ENCODE measurements at regions not wholly inside any gene's neighbourhood (a gene's known extent, or its start where the extent isn't known, plus 50 kb on each side); places are given as distances from the start of the nearest gene placed in this dataset.
"Not testable (repeated sequence)": the region's sequence is repeated elsewhere in the genome, so short reads cannot be mapped to it uniquely, and the experiment has no call there.

DNA sequence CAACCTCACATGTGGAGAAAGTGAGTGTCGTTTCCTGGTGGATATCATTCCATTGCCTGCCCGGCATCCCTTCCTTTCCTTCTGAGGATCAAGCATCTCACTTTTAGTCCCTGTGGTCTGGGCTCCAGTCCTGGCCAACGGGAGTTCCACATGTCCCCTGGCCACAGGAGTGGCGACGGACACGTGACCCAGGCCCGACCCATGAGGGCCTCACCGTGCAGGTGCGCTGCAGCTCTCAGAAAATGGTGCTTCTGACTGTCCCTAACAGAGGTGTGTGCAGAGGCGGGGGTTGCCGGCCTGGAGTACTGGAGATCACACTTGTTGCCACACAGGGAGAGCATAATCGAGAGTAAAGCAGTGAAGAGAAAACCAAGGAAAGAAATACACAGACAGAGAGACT, 476.9 kb upstream of the FRG1 start:
- DNase-seq, result no peak

- no peak for DNase-seq
Measured at GRCh38 chr4:189494407-189494806, 446.3 kb upstream of the FRG1 start.

- DNase-seq, result no peak
Measured at GRCh38 chr4:189497516-189497915, 443.2 kb upstream of the FRG1 start.

DNA sequence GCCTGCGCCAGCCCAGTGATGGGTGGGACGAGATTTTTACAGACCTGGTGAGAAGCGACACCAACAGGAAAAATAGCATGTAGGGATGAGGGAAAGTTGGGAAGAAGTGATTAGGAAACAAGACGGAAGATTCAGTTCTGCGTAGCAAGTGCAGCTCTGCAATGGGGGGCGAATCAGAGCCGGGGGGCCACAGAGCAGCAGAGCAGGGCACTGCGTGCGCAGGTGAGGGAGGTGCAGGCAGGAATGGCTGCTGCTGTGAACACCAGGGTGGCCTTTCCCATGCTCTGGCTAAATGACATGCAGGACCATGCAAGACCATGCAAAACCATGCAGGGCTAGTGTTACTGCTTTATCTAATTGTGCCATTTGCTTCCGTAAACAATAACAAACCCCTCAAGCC, 442.7 kb upstream of the FRG1 start:
- DNase-seq, result no peak

- DNase-seq, result no peak
Measured at GRCh38 chr4:189498457-189498856, 442.2 kb upstream of the FRG1 start.

- no peak for DNase-seq
Measured at GRCh38 chr4:189499696-189500095, 441.0 kb upstream of the FRG1 start.

GRCh38 chr4:189500970-189501369, 439.7 kb upstream of the FRG1 start:
- DNase-seq, result no peak

DNA sequence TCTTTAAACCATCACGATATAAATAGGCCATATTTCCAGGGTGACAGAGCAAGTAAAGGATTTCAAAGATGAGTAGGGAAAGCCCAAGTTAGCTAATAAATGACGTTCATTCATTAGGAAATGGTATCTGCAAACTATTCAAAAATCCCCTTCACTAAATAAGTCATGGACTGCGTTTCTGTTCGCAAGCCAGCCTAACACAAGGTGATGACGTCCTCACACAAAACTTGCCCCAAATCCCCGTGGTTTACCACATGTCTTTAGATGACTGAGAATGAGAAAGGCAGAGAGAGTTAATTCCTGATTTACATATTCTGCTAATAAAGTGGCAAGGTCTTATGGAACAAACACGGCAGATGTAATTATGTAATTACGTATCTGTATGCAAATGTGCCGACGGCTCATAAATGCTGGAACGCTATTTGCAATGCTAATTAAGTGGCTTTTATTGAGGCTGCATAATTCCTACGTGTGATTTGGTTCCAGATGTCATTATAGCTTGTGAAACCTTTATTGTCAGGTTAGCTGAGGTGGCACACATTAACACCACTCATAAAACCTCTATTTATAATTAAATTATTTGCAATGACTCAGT, 437.7 kb upstream of the FRG1 start:
- no peak for DNase-seq

DNA sequence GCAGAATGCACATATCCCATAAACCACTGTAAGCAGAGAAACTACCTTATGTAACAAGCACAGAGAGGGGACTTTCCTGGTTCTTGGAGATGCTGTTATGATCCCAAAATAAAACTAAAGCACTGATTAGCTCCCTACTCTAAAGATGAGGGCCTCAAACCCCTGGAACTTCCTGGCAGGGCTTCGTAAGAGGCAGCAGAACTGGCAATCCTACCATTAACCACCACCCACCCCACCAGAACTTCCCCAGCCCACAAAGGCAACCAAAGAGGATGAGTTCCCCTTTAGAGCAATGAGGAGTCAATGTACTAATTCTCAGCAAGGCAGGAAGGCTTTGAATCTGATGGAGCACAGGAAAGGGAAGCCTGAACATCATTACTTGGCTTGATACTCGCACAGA, 436.5 kb upstream of the FRG1 start:
- DNase-seq, result no peak

GRCh38 chr4:189505380-189505779, 435.3 kb upstream of the FRG1 start:
- no peak for DNase-seq

GRCh38 chr4:189506080-189506479, 434.6 kb upstream of the FRG1 start:
- DNase-seq, result no peak

GRCh38 chr4:189507060-189507459, 433.6 kb upstream of the FRG1 start:
- DNase-seq, result no peak

DNA sequence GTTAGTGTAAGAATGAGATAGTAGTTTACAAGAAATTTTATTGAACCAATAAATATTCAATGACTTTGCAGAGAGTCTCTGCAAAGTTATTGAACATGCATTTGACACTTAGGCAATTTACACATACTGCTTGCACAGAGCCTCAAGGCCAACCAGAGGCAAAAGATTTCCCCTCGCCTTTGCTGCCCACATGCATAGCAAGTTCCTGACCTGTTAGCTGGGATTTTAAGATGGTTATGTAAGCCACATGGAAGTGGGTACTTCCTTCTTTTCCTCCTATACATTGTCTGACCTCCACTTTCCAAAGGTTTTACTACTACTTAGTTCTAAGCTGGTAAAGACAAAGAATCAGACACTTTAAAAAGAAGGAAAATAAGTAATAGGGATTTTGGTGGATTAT, 430.1 kb upstream of the FRG1 start:
- no peak for DNase-seq

GRCh38 chr4:189511581-189511980, 429.1 kb upstream of the FRG1 start:
- no peak for DNase-seq

DNA sequence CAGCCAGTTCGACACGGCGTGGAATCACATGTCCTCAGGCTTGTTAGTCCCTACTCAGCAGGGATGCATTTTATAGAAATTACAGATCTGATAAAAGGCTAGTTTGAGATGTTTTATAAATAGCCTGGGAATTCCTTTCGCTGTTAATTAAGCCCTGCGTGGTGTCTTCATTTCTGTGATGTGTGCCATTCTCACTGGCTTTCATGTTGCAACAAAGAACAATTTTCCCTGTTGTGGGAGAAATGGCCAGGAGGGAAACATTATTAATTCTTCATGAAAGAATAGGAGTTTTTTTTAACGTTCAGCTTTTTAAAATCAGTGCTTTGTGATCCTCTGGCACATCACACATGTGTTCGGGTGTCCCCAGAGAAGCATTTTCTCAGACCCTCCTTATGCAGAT, 427.3 kb upstream of the FRG1 start:
- DNase-seq, result no peak

DNA sequence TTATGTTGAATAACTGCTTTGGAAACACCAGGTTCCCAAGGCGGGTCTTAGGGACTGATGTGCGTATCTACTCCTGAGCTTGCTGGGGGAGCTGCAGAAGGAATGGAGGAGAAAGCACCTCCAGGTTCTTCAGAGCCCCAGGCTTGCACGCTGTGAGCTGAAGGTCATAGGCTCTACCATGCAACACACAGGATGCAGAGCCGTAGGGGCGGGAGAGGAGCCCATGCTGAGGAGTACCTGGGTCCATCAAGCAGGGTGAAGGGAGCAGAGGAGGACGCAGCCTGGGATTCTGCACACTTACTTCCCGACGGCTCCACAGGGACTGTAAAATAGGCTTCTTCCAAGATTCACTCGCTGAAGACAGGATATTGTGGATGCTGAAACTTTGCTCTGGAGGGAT, 426.5 kb upstream of the FRG1 start:
- no peak for DNase-seq

- no peak for DNase-seq
Measured at GRCh38 chr4:189516902-189517301, 423.8 kb upstream of the FRG1 start.

- no peak for DNase-seq
Measured at GRCh38 chr4:189519186-189519585, 421.5 kb upstream of the FRG1 start.

DNA sequence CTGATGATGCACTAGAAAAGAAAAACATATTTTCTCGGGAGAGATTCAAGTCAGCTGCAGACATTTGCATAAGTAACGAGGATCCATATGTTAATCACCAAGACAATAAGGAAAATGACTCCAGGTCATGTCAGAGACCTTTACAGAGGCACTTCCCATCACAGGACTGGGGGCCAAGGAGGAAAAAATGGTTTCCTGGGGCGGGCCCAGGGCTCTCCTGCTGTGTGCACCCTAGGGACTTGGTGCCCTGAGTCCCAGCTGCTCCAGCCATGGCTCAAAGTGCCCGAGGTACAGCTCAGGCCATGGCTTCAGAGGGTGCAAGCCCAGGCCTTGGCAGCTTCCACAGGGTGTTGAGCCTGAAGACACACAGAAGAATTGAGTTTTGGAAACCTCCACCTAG, 415.4 kb upstream of the FRG1 start:
- no peak for DNase-seq

- no peak for DNase-seq
Measured at GRCh38 chr4:189530848-189531247, 409.8 kb upstream of the FRG1 start.

GRCh38 chr4:189533603-189534002, 407.1 kb upstream of the FRG1 start:
- no peak for DNase-seq

DNA sequence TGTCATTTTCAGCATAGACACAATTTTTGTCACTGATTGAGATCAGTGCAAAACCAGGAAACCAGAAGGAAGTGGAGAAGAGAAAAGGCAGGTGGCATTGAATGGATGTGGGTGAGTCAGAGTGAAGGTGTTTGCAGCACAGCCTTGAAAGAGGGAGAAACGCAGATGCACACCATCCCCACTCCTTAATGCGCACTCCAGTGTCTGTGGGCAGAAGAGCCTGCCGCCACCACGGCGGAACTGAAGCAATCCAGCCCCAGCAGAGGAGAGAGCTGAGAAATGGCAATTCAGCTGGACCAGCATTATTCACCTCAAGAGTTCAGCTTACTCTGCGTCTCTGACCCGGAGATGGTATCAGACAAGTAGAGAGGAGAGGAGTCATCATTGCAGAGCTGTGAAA, 393.1 kb upstream of the FRG1 start:
- no peak for DNase-seq

GRCh38 chr4:189548484-189549125, 392.1 kb upstream of the FRG1 start:
- no peak for DNase-seq

DNA sequence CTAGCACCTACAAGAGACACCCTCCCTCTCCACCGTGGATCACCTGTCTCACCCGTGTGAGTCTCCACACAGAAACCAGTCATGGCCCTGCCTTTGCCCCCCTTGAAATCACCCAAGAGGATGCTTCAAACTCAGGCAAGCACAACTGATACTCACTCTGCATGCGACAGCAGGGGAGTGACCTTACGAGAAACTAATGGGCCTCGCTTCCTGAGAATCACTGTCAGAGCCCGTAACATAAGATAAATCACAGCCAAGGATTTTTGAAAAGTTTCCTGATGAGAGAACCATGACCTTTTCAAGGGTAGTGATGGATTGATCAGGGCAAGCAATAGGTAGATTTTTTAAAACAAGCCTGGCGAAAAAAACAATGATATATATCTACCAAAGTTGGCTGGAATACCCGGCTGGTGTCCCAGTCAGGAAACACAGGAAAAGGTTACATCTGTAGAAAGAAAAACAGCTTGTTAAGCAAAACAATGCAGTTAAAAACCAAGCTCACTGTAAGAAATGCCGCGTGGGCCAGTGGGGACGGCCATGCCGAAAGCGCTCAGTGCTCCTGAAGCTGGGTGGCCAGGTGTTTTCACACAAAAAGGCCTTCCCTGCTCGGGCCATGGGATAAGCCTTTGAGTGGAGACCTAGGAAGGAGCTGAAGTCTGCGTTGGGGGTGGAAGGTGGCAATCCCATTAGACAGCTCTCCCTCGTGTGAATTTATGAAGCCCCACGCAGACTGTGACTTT, 388.6 kb upstream of the FRG1 start:
- not testable (repeated sequence) for DNase-seq

DNA sequence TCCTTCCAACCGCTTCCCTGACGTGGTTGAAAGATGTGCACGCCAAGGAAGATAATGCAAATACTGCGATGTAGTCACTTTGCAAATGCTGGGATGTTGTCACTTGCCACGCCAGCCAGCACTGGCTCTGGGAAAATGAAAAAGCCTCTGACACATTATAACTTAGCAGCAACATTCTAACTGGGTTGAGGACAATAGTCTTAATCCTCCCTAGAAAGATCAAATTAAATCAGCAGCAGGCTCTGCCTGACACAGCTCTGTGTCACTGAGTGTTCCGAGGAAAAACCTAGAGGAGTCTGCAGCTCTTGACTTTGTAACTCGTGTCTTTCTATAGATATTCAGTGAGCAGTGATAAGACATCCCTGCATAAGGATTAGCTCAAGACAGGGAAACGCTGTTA, 380.1 kb upstream of the FRG1 start:
- not testable (repeated sequence) for DNase-seq

Measured in activated CD4-positive, CD25-positive, alpha-beta regulatory T cell treated with anti-CD3 and anti-CD28 coated beads, Interleukin-2, amount 50 U/mL, for 72 hours (primary cell).